Ovary (tissue), 7 donors: ENCODE measurements at regions not wholly inside any gene's neighbourhood (a gene's known extent, or its start where the extent isn't known, plus 50 kb on each side); places are given as distances from the start of the nearest gene placed in this dataset.

Experiments
- DNase-seq, 5 donors: peaks; one replicate each; pipeline ENCODE4 v3.0.0-alpha.2; 2019 to 2020
- H3K27ac ChIP-seq, 2 donors: fragments of 200-600 bp; one replicate each; pipeline versions ENCODE4 v1.5.1 to v1.8.0; 2019 to 2022
- H3K27me3 ChIP-seq: fragments of 200-600 bp; one replicate; pipeline ENCODE4 v1.8.0; 2022
- H3K36me3 ChIP-seq: fragments of 200-600 bp; sonication (generic); one replicate; pipeline ENCODE4 v1.5.1; 2019
- H3K4me1 ChIP-seq: one replicate; pipeline ENCODE4 v1.8.1; 2013; ENCODE audit warnings: mild to moderate bottlenecking, moderate library complexity; ENCODE audit not compliant: insufficient read depth
- H3K4me3 ChIP-seq: fragments of 200-600 bp; sonication (generic); one replicate; pipeline ENCODE4 v1.5.1; 2017
- H3K9me3 ChIP-seq, 2 donors: fragments of 200-600 bp in 1 of 2; sonication (generic) in 1 of 2; one replicate each; pipeline versions ENCODE4 v1.5.1 to v1.8.1; 2013 to 2019; ENCODE audit warnings: mild to moderate bottlenecking in 1 of 2, moderate library complexity in 1 of 2
- EP300 ChIP-seq: sonication (generic); formaldehyde crosslinking; IDR thresholded peaks from one replicate; pipeline ENCODE4 v1.6.1; 2017; ENCODE audit warnings: antibody characterized with exemption
- POLR2A ChIP-seq: fragments of 450-650 bp; IDR thresholded peaks from one replicate; pipeline ENCODE4 v1.6.1; 2017; ENCODE audit warnings: antibody characterized with exemption, mild to moderate bottlenecking, moderate library complexity
- WGBS, 3 donors: extraction: QIAGEN DNeasy Blood & Tissue Kit in 1 of 3; methylation state at CpG; one replicate each; pipeline versions ENCODE4 v1.1.5 to v1.1.7; 2013 to 2017; 5-methylcytosine and 5-hydroxymethylcytosine counted together
- intact Hi-C, 4 donors: fragments of 100-400 bp; cut with DNase I; formaldehyde crosslinking; loops; one replicate each; pipeline versions ENCODE4 v1.11.0 to v1.15.1; 2022 to 2023
- TF ChIP-seq, protein P1 (sequence below), 3 donors: fragments of 450-650 bp in 2 of 3; fragments of 200-600 bp in 1 of 3; IDR thresholded peaks; one replicate each; pipeline versions ENCODE4 v1.5.1 to v1.8.0; 2016 to 2022; ENCODE audit warnings: antibody characterized with exemption in 3 of 3, mild to moderate bottlenecking in 1 of 3
- donor health status: DM: no; HTN: no; CAD: no; lungs with moderate emphysema.
- donor health status: DM: no; HTN: no; CAD: no.
- donor health status: Bipolar disorder and iron deficiency.
- donor health status: DM: no; HTN: no; CAD: no.
- donor health status: DM: yes; HTN: yes; CAD: no.

DNA sequence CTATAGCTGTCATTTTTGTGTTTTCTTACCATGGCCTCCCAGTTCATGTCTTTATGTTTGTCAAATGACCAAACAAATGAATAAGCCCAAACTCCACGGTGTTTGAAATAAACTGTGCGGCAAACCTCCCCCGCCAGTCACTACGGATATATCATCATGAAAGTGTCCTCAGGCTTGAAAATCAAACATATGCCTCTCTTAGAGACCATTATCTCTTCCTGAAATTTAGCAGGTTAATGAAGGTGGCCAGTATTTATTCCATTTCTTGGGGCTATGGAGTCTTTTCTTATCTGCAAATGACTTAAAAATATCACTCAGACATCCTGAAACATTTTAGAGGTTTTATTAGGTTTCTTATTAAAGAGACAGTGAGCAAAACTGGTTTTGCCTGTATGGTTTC, 610.3 kb upstream of the CDH5 start:
- Histone ChIP-seq H3K4me1 (peaks cover 12% of the 10 kb centered on the region), H3K27me3 (no peaks in the 10 kb centered on the region), H3K4me3 (no peak overlapping the region), H3K36me3 (no peaks in the 10 kb centered on the region), H3K27ac (no peak overlapping the region), H3K9me3 (no peaks in the 10 kb centered on the region)
- 58 to 80% (median 78%) methylated on average over 4 of the region's 4 CpGs for WGBS, 3 donors
- TF ChIP-seq EP300 = no peak
- no peak for TF ChIP-seq POLR2A
- TF ChIP-seq, protein P1, sequence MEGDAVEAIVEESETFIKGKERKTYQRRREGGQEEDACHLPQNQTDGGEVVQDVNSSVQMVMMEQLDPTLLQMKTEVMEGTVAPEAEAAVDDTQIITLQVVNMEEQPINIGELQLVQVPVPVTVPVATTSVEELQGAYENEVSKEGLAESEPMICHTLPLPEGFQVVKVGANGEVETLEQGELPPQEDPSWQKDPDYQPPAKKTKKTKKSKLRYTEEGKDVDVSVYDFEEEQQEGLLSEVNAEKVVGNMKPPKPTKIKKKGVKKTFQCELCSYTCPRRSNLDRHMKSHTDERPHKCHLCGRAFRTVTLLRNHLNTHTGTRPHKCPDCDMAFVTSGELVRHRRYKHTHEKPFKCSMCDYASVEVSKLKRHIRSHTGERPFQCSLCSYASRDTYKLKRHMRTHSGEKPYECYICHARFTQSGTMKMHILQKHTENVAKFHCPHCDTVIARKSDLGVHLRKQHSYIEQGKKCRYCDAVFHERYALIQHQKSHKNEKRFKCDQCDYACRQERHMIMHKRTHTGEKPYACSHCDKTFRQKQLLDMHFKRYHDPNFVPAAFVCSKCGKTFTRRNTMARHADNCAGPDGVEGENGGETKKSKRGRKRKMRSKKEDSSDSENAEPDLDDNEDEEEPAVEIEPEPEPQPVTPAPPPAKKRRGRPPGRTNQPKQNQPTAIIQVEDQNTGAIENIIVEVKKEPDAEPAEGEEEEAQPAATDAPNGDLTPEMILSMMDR (IDR thresholded peaks at IDR 0.05) = no peak
- intact Hi-C loops = loop anchor here in 2 of 4 donors (10.0 kb wide), 2 partner anchors 509 to 1131 kb away; no protein-coding TSS in a partner anchor
- no peak for DNase-seq

DNA sequence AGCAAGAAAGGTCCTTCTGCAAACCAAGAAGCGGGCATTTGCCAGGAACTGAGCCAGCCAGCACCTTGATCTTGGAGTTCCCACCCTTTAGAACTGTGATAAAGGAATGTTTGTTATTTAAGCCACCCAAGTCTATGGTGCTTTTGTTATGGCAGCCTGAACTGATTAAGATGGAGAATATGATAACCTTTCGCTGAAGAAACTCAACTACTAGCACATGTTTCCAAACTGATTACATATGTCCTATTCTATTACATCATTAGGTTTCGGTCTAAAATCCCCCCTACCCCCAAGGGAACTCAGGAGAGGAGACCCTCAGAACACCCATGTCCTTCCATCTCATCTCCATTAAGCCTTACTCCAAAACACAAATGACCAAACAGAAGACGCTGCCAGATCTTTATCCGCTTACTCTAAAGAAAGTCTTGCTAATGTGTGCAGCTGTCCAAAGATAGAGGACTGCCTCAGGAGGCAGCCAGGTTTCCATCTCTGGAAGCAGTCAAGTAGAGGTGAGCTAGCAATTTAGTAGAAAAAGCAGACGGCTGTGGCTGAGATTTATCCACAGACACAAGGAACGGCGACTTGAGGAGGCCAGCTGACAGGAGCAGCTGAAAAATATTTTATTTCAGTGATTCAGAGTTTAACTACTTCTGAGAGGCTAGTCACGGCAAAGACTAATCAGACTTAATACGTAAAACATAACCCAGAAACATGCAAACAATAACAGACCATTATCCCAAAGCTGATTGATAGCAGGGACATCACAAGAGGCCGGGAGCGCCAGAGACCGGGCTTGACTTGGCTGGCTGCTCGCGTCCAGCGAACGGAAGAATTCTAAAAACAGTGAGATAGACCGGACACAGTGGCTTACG, 611.4 kb upstream of the CDH5 start:
- WGBS, 3 donors = 26 to 50% (median 36%) methylated on average over 19 of the region's 19 CpGs
- H3K27ac ChIP-seq = no peak overlapping the region
- no peaks in the 10 kb centered on the region for H3K27me3 ChIP-seq
- peak; percentile 58 to 82 (median 75) for DNase-seq
- peaks cover 12% of the 10 kb centered on the region for H3K4me1 ChIP-seq
- intact Hi-C loops = loop anchor here in 2 of 4 donors (10.0 kb wide), 2 partner anchors 510 to 1130 kb away; no protein-coding TSS in a partner anchor
- no peaks in the 10 kb centered on the region for H3K36me3 ChIP-seq
- H3K9me3 ChIP-seq = no peaks in the 10 kb centered on the region
- TF ChIP-seq POLR2A = no peak
- TF ChIP-seq EP300 = no peak
- H3K4me3 ChIP-seq = no peak overlapping the region

DNA sequence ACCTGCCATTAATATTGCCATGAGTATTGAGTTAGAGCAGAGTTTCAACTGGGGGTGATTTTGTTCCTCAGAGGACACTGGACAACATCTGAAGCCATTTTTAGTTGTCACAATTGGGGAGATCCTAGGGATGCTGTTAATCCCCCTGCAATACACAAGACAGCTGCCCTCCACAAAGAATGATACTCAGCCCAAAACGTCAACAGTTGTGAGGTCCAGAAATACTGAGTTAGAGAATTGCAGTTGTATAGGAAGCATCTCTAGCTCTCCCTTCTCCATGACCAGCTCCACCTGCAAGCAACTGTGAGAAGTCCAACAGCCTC, 614.0 kb upstream of the CDH5 start:
- no peak for DNase-seq
- Histone ChIP-seq H3K4me3 (no peak overlapping the region), H3K27me3 (no peaks in the 10 kb centered on the region), H3K27ac (no peak overlapping the region), H3K4me1 (peaks cover 14% of the 10 kb centered on the region), H3K36me3 (no peaks in the 10 kb centered on the region), H3K9me3 (no peaks in the 10 kb centered on the region)
- TF ChIP-seq, protein P1 (IDR thresholded peaks at IDR 0.05) = no peak
- TF ChIP-seq POLR2A = no peak
- TF ChIP-seq EP300 = no peak
- intact Hi-C loops = loop anchor here in 2 of 4 donors (10.0 kb wide), 2 partner anchors 512 to 1128 kb away; no protein-coding TSS in a partner anchor
- WGBS, 3 donors = 22 to 52% (median 29%) methylated on average over 1 of the region's 1 CpG

DNA sequence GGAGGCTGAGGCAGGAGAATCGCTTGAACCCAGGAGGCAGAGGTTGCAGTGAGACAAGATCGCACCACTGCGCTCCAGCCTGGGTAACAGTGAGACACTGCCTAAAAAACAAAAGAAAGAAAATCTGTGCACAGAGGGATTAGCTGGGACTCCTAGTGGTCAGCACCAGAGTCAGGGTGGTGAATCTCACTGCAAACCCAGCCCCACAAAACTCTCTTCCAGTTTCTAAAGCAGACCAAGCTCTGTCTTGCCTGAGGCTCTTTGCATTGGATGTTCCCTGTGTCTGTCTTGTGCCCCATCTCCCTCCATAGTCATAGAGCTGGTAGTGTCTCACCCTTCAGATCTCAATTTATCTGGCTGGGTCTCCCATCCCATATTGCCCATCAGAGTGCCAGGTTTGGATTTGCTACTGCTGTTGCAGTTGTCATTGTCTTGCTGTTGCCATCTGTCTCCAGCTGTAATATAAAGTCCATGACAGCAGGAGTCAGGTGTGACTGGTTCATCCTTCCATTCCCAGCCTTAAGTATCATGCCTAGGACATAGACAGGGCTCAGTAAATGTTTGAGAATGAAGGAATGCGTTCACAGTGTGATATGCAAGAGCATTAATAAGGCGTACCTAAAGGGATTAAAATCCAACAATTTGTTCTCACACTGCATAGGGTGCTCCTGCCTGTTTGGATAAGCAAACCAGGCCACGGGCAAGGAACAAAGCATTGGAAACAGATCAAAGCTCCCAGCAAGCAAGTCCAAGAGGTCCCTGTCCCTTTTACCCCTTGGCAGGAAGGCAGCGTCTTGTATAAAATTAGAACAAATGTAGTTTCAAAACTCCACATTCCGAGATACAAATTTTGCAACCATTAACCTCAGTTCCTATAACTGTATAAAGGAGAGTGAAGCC, 614.6 kb upstream of the CDH5 start:
- H3K4me1 ChIP-seq = peaks cover 14% of the 10 kb centered on the region
- H3K4me3 ChIP-seq = no peak overlapping the region
- WGBS, 3 donors = 48 to 64% (median 53%) methylated on average over 8 of the region's 8 CpGs
- TF ChIP-seq EP300 = no peak
- no peak for TF ChIP-seq POLR2A
- TF ChIP-seq, protein P1 (IDR thresholded peaks at IDR 0.05) = no peak
- no peaks in the 10 kb centered on the region for H3K9me3 ChIP-seq
- H3K36me3 ChIP-seq = no peaks in the 10 kb centered on the region
- no peak overlapping the region for H3K27ac ChIP-seq
- DNase-seq = peak in 1 of 5 donors; percentile 61
- H3K27me3 ChIP-seq = no peaks in the 10 kb centered on the region
- intact Hi-C loops = loop anchor here in 2 of 4 donors (10.0 kb wide), 2 partner anchors 513 to 1127 kb away; no protein-coding TSS in a partner anchor
